ENCODE measurements at regions not wholly inside any gene's neighbourhood (a gene's known extent, or its start where the extent isn't known, plus 50 kb on each side); places are given as distances from the start of the nearest gene placed in this dataset.

GRCh38 chr2:121902616-121903015, 147.2 kb downstream of the TSN start:
- no peak for DNase-seq

GRCh38 chr2:121903037-121903689, 147.7 kb downstream of the TSN start:
- DNase-seq, result peak; percentile 16

GRCh38 chr2:121904656-121905055, 149.2 kb downstream of the TSN start:
- peak; percentile 10 for DNase-seq

GRCh38 chr2:121905201-121905600, 149.8 kb downstream of the TSN start:
- DNase-seq, result no peak

- no peak for DNase-seq
Measured at GRCh38 chr2:121906170-121906569, 150.7 kb downstream of the TSN start.

GRCh38 chr2:121907928-121908327, 152.5 kb downstream of the TSN start:
- DNase-seq, result peak; percentile 3

GRCh38 chr2:121910139-121910538, 154.7 kb downstream of the TSN start:
- no peak for DNase-seq

GRCh38 chr2:121911036-121911435, 155.6 kb downstream of the TSN start:
- DNase-seq, result no peak

GRCh38 chr2:121917143-121917542, 161.7 kb downstream of the TSN start:
- DNase-seq, result no peak

- no peak for DNase-seq
Measured at GRCh38 chr2:121918231-121918630, 162.8 kb downstream of the TSN start.

- DNase-seq, result no peak
Measured at GRCh38 chr2:121919803-121920202, 164.4 kb downstream of the TSN start.

- no peak for DNase-seq
Measured at GRCh38 chr2:121925466-121925865, 170.0 kb downstream of the TSN start.

- DNase-seq, result no peak
Measured at GRCh38 chr2:121943285-121943684, 187.8 kb downstream of the TSN start.

- no peak for DNase-seq
Measured at GRCh38 chr2:121944072-121944831, 188.8 kb downstream of the TSN start.

GRCh38 chr2:121947674-121948073, 192.2 kb downstream of the TSN start:
- no peak for DNase-seq

GRCh38 chr2:121949271-121949670, 193.8 kb downstream of the TSN start:
- no peak for DNase-seq

- DNase-seq, result no peak
Measured at GRCh38 chr2:121955426-121955825, 200.0 kb downstream of the TSN start.

GRCh38 chr2:121955872-121956271, 200.4 kb downstream of the TSN start:
- DNase-seq, result no peak

GRCh38 chr2:121960251-121960650, 204.8 kb downstream of the TSN start:
- no peak for DNase-seq

GRCh38 chr2:121961761-121962160, 206.3 kb downstream of the TSN start:
- DNase-seq, result no peak

- DNase-seq, result no peak
Measured at GRCh38 chr2:121965661-121966060, 210.2 kb downstream of the TSN start.

- no peak for DNase-seq
Measured at GRCh38 chr2:121966663-121967062, 211.2 kb downstream of the TSN start.

- no peak for DNase-seq
Measured at GRCh38 chr2:121969166-121969565, 213.7 kb downstream of the TSN start.

- no peak for DNase-seq
Measured at GRCh38 chr2:121969766-121970639, 214.6 kb downstream of the TSN start.
